Panc1 (cell line): ENCODE measurements at regions not wholly inside any gene's neighbourhood (a gene's known extent, or its start where the extent isn't known, plus 50 kb on each side); places are given as distances from the start of the nearest gene placed in this dataset.

Experiments used
- CTCF ChIP-seq: fragments of 450-650 bp; IDR thresholded peaks from 2 replicates; pipeline ENCODE4 v1.5.1; 2017; ENCODE audit warnings: mild to moderate bottlenecking
- POLR2AphosphoS5 ChIP-seq: IDR thresholded peaks from 2 replicates; pipeline ENCODE4 v1.6.1; 2012; ENCODE audit warnings: mild to moderate bottlenecking, low read depth, low read length, moderate library complexity
- REST ChIP-seq, 2 experiments: IDR thresholded peaks; 2 replicates each; pipeline ENCODE4 v1.6.1; 2011 to 2012; ENCODE audit warnings: low read depth in 2 of 2, control low read depth in 1 of 2, low read length in 1 of 2, mild to moderate bottlenecking in 1 of 2, moderate library complexity in 1 of 2; ENCODE audit not compliant: insufficient read depth in 1 of 2
- SIN3A ChIP-seq: IDR thresholded peaks from 2 replicates; pipeline ENCODE4 v1.6.1; 2012; ENCODE audit warnings: low read depth, mild to moderate bottlenecking, low read length, moderate library complexity, borderline replicate concordance; ENCODE audit not compliant: insufficient read depth

GRCh38 chr5:136458481-136458880, 93.1 kb upstream of the TRPC7 start:
- TF ChIP-seq CTCF = no peak
- no peak for TF ChIP-seq REST (IDR thresholded peaks at IDR 0.05; ENCODE audit: insufficient read depth in 1 of 2, low read depth in 2 of 2, low read length in 1 of 2)
- no peak for TF ChIP-seq POLR2AphosphoS5
- no peak for TF ChIP-seq SIN3A
